IPS-15b (cell line): ENCODE measurements at regions not wholly inside any gene's neighbourhood (a gene's known extent, or its start where the extent isn't known, plus 50 kb on each side); places are given as distances from the start of the nearest gene placed in this dataset.

Experiments used
- H3K27me3 ChIP-seq: one replicate; pipeline ENCODE4 v1.6.1; 2013; ENCODE audit warnings: low read length; ENCODE audit not compliant: control insufficient read depth, insufficient read depth
- H3K36me3 ChIP-seq: one replicate; pipeline ENCODE4 v1.6.1; 2013; ENCODE audit warnings: low read length; ENCODE audit not compliant: control insufficient read depth, insufficient read depth
- H3K4me1 ChIP-seq: one replicate; pipeline ENCODE4 v1.6.1; 2013; ENCODE audit warnings: mild to moderate bottlenecking, low read length; ENCODE audit not compliant: control insufficient read depth, insufficient read depth
- H3K4me3 ChIP-seq: one replicate; pipeline ENCODE4 v1.5.1; 2013; ENCODE audit warnings: low read depth, low read length
- H3K9ac ChIP-seq: one replicate; pipeline ENCODE4 v1.6.1; 2013; ENCODE audit warnings: low read depth, mild to moderate bottlenecking, low read length
- H3K9me3 ChIP-seq: one replicate; pipeline ENCODE4 v1.6.1; 2013; ENCODE audit warnings: mild to moderate bottlenecking, low read length; ENCODE audit not compliant: control insufficient read depth, insufficient read depth

DNA sequence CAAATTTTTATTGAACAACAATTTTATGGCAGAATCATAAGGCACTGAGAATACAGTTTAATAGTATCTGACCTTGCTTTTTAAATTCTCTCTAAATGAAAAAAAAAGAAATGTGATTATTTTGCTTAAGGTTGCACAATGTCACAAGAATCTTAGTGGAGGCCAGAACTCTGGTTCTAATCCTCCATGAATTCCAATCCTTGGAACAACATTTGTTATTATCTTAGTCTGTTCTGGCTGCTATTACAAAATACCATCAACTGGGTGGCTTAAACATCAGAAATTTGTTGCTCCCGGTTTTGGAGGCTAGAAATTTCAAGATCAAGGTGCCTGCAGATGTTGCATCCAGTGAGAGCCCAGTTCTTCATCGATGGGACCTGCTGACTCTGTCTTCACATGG lies 158.2 kb upstream of the POM121L12 start:
- Histone ChIP-seq H3K4me1 (no peaks in the 10 kb centered on the region), H3K9me3 (no peaks in the 10 kb centered on the region), H3K27me3 (no peaks in the 10 kb centered on the region), H3K36me3 (no peaks in the 10 kb centered on the region), H3K4me3 (no peak overlapping the region), H3K9ac (no peak overlapping the region)

DNA sequence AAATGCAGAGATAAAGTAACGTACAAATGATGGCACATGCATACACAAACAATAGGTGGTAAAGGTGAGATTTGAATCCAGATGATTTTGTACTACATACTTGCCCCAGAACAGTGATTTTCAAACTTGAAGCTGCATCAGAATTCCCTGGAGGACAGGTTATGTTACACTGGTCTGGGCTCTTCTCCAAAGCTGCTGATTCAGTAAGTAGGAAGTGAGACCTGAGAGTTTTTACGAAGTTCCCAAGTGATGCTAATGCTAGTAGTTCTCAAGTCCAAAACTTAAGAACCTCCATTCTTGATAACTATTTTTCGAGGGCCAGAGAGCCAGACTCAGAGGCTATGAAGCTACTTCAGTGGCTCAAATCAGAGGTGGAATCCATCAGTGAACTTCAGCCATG lies 159.0 kb upstream of the POM121L12 start:
- H3K4me1 ChIP-seq: no peaks in the 10 kb centered on the region
- no peaks in the 10 kb centered on the region for H3K36me3 ChIP-seq
- no peaks in the 10 kb centered on the region for H3K27me3 ChIP-seq
- no peaks in the 10 kb centered on the region for H3K9me3 ChIP-seq
- H3K9ac ChIP-seq: no peak overlapping the region
- H3K4me3 ChIP-seq: no peak overlapping the region

DNA sequence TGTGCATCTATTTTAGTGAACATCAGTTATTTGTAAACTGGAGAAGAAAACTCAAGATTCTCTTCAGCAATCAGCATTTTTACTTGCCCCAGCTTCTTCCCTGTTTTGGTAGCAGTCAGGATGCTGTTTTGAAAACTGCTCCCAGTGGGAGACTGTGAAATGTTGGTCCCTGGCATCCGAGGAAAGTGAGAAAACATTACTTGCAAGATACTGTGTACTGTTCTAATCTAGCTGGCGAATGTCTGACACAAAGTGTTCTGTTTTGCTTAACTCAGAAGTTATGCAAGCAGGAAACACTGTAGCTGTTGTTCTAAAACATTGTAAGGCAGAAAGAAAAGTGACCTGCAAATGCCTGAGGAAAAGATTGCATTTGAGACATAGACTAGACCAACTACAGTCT lies 171.8 kb upstream of the POM121L12 start:
- H3K9me3 ChIP-seq: peaks cover 3% of the 10 kb centered on the region
- no peaks in the 10 kb centered on the region for H3K4me1 ChIP-seq
- H3K9ac ChIP-seq: no peak overlapping the region
- H3K36me3 ChIP-seq: no peaks in the 10 kb centered on the region
- no peak overlapping the region for H3K4me3 ChIP-seq
- H3K27me3 ChIP-seq: no peaks in the 10 kb centered on the region

DNA sequence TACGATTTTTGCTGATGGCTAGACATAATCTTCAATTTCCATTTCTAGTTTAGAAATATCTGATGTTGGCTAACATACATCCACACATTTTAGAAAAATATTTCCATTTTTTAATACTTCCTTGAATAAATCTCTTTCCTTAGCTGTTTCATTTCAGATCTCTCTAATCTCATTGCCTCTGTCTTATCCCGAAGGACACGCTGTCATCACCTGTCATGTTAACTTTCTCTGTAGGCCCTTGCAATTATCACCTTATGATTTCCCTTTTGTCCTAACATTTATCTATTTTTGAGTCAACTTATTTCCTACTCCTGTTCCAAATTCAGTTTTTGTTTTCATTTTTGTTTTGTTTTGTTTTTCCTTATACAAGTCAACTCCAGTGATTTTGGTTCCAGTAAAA lies 173.1 kb upstream of the POM121L12 start:
- no peaks in the 10 kb centered on the region for H3K27me3 ChIP-seq
- no peak overlapping the region for H3K4me3 ChIP-seq
- H3K4me1 ChIP-seq: no peaks in the 10 kb centered on the region
- H3K36me3 ChIP-seq: no peaks in the 10 kb centered on the region
- H3K9ac ChIP-seq: no peak overlapping the region
- peaks cover 3% of the 10 kb centered on the region for H3K9me3 ChIP-seq

DNA sequence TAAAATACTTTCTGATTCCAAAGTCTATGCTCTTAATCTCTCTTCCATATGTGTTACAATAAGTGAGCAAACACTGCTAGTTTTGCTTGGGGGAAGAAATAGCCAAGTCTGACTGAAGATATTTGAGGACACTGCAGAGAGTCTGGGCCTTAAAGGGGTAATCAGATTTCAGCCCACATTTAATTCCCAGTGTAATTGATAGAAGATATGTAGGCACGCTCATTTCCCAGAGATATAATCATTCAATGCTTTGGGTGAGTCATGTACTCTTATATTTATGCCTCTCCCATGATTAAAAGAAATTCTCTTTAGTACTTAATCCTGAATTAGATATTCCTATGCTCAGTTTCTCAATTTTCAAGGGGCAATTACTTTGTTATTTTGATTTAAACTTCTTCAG lies 178.1 kb upstream of the POM121L12 start:
- Histone ChIP-seq H3K9me3 (no peaks in the 10 kb centered on the region), H3K36me3 (no peaks in the 10 kb centered on the region), H3K4me3 (no peak overlapping the region), H3K27me3 (no peaks in the 10 kb centered on the region), H3K9ac (no peak overlapping the region), H3K4me1 (no peaks in the 10 kb centered on the region)

DNA sequence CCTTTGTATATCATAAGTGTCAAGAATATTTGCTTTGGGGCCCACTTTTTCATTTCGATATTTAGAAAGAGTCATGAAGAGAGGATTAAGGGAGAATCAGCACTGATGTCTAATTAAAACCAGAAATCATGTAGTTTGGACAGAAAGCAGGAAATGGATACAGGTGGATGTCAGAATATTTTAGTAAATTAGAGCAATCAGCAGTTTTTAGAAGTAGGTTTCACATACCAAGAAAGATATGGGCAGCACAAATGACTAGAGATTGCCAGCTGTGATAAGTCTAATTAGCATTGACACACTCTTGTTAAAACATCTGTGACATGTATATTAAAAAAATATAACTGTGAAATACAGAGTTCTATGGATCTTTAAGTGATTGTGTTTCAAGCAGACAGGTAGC lies 180.8 kb upstream of the POM121L12 start:
- Histone ChIP-seq H3K4me3 (no peak overlapping the region), H3K9ac (no peak overlapping the region), H3K36me3 (no peaks in the 10 kb centered on the region)

DNA sequence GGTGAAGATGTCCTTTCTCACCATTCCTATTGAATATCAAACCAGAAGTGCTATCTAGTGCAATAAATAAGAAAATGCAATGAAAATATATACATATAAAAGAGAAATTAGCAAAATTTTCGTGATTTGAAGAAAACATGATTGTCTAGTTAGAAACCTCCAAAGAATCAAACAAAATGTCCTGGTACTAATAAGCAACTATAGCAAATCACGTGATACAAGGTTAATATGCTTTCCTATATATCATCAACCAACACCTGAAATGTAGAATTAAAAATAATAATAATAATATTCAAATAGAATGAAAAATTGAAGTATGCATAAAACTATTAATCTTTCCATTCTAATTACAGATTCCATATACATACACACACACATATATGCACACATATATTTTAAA lies 183.9 kb upstream of the POM121L12 start:
- Histone ChIP-seq H3K36me3 (no peaks in the 10 kb centered on the region), H3K4me1 (no peaks in the 10 kb centered on the region), H3K9me3 (no peaks in the 10 kb centered on the region), H3K4me3 (no peak overlapping the region), H3K27me3 (no peaks in the 10 kb centered on the region), H3K9ac (no peak overlapping the region)

More for the DNA sequence above, 180.8 kb upstream of the POM121L12 start:
- H3K9me3 ChIP-seq: no peaks in the 10 kb centered on the region
- no peaks in the 10 kb centered on the region for H3K27me3 ChIP-seq
- no peaks in the 10 kb centered on the region for H3K4me1 ChIP-seq

DNA sequence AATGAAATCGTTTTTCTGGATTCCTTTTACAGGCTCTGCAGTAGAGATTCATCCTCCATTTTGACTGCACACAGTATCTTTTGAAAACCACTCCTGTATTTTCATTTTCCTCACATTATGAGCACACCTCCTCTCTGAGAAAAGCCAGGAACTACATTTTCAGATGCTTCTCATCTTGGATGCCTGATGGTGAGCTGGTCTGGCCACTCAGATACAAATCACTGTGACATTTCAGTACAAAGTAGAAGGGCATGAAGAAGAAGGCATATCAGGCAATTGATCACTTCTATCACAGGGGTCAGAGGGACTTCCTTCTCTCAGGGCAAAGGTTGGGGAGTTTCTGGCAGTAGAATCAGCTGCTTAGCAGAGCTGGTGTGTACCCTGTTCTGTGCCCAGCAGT lies 192.0 kb upstream of the POM121L12 start:
- no peaks in the 10 kb centered on the region for H3K27me3 ChIP-seq

DNA sequence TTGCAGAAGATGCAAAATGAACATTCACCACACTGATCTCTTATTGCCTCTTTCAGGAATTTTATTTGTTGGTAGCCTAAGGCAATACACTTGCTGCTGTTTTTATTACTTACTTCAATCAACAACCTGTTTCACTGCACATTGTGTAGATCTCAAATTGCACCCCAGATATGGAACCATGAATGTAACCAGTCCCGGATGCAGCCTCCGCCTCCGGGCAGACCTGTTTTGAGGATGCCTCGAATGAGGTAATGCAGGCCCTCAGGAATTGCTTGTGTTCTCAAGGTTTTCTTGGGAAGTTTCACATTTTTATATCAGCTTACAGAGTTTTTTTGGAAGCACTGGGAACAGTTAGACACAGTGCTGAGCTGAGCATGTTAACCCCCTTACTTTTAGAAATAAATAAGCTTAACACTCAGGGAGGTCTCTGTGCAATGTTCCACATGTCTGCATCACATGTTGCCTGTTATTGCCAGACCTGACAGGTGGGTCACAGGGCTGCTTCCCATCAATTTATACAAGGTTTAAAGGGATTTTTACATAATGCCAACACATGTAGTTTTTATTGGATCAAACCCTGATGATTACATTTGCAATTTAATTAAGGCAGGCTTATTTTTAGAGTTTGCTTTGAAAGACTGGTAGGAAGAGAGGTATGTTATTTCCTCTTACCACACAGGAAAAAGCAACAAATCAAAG lies 193.1 kb upstream of the POM121L12 start:
- no peaks in the 10 kb centered on the region for H3K9me3 ChIP-seq
- no peaks in the 10 kb centered on the region for H3K4me1 ChIP-seq
- H3K4me3 ChIP-seq: no peak overlapping the region
- no peaks in the 10 kb centered on the region for H3K27me3 ChIP-seq
- H3K36me3 ChIP-seq: no peaks in the 10 kb centered on the region
- H3K9ac ChIP-seq: no peak overlapping the region

More for the DNA sequence above, 192.0 kb upstream of the POM121L12 start:
- no peaks in the 10 kb centered on the region for H3K36me3 ChIP-seq
- H3K4me1 ChIP-seq: no peaks in the 10 kb centered on the region
- no peak overlapping the region for H3K9ac ChIP-seq
- H3K4me3 ChIP-seq: no peak overlapping the region
- H3K9me3 ChIP-seq: no peaks in the 10 kb centered on the region

DNA sequence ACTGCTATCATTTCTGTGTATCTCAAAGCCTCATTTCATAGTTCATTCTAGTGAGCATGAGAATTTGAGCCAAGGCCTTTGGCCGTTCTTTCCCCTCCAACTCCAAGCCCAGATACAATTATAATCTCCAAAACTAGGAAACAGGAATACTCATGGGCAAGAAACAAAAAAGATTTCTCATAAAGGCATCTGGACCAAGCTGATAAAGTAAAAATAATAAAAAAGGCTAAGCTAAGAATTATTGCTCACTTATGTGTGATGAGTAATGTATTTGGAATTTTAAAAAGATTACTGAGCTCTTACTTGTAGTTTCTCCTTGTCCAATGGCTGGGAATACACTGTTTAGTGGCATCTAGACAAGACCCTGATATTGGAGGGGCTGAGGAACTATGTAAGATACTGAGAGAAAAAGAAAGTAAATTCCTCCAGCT lies 196.4 kb upstream of the POM121L12 start:
- Histone ChIP-seq H3K9ac (no peak overlapping the region), H3K36me3 (no peaks in the 10 kb centered on the region), H3K4me1 (no peaks in the 10 kb centered on the region), H3K4me3 (no peak overlapping the region), H3K27me3 (no peaks in the 10 kb centered on the region), H3K9me3 (no peaks in the 10 kb centered on the region)

DNA sequence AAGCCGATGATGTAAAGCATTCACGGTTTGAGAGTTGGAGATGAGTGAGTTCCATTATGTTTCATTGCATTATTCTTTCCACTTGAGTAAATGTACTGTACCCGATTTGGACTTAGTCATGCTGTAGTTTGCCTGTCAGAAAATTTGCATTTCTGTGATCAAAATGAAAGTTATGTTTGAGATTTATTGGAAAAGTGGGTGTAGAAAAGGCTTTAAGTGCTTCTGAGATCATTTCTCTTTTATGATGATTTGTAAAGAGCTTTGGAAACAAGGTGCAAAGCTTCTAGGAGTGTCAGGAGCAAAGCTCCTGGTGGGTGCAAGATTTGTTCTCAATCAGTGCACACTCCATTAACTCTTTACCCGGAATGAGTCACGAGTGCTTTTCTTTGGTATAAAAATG lies 204.1 kb upstream of the POM121L12 start:
- Histone ChIP-seq H3K4me3 (no peak overlapping the region), H3K27me3 (no peaks in the 10 kb centered on the region), H3K9me3 (no peaks in the 10 kb centered on the region), H3K36me3 (no peaks in the 10 kb centered on the region), H3K9ac (no peak overlapping the region), H3K4me1 (no peaks in the 10 kb centered on the region)

DNA sequence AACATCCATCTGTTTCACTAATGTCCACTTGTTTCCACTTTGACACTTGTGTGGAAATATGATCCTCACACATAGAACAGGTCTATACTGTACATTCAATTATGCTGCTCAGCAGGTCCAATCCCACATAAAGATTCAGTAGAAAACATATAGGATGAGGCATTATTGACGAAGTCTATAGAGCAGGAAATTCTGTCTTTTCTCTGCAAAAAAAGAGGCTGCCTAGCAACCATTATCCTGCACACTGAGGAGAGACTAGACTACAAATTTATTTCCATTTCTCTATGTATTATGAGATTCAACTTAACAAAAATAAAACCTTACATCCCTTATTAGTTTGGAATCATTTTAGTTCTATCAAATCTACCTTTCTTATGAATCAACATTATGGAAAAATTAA lies 204.6 kb upstream of the POM121L12 start:
- H3K4me1 ChIP-seq: no peaks in the 10 kb centered on the region
- no peak overlapping the region for H3K4me3 ChIP-seq
- H3K9ac ChIP-seq: no peak overlapping the region
- no peaks in the 10 kb centered on the region for H3K36me3 ChIP-seq
- no peaks in the 10 kb centered on the region for H3K27me3 ChIP-seq
- H3K9me3 ChIP-seq: no peaks in the 10 kb centered on the region
